Kidney (tissue), 13 donors: ENCODE measurements at regions not wholly inside any gene's neighbourhood (a gene's known extent, or its start where the extent isn't known, plus 50 kb on each side); places are given as distances from the start of the nearest gene placed in this dataset.

Source experiments
- DNase-seq, 5 donors: peaks; one replicate each; pipeline ENCODE4 v3.0.0-alpha.2; 2013 to 2020
- FAIRE-seq: peaks from 2 replicates; lab custom pipeline; 2012; peaks lifted over from hg19 to GRCh38; lab: Jason Lieb, UNC
- H3K27ac ChIP-seq, 2 donors: one replicate each; pipeline ENCODE4 v1.7.0; 2013; ENCODE audit warnings: low read depth in 2 of 2, low read length in 2 of 2, inconsistent platforms in 1 of 2
- H3K27me3 ChIP-seq: one replicate; pipeline ENCODE4 v1.7.1; 2013; ENCODE audit warnings: low read length, inconsistent platforms; ENCODE audit not compliant: control insufficient read depth, insufficient read depth
- H3K36me3 ChIP-seq, 3 donors: one replicate each; pipeline versions ENCODE4 v1.7.0 to v1.7.1; 2013; ENCODE audit warnings: low read length in 3 of 3, control low read depth in 1 of 3, inconsistent platforms in 1 of 3; ENCODE audit not compliant: insufficient read depth in 3 of 3, control insufficient read depth in 2 of 3
- H3K4me1 ChIP-seq, 3 donors: one replicate each; pipeline versions ENCODE4 v1.7.0 to v1.7.1; 2013; ENCODE audit warnings: low read length in 3 of 3, inconsistent platforms in 1 of 3, low read depth in 1 of 3; ENCODE audit not compliant: control insufficient read depth in 2 of 3, insufficient read depth in 2 of 3
- H3K4me3 ChIP-seq, 3 donors: one replicate each; pipeline versions ENCODE4 v1.7.0 to v1.8.1; 2013; ENCODE audit warnings: low read length in 3 of 3, control low read depth in 1 of 3, inconsistent platforms in 1 of 3
- H3K9ac ChIP-seq, 3 donors: one replicate each; pipeline versions ENCODE4 v1.7.0 to v1.7.1; 2013; ENCODE audit warnings: low read length in 3 of 3, control low read depth in 1 of 3, inconsistent platforms in 1 of 3
- H3K9me3 ChIP-seq, 3 donors: one replicate each; pipeline versions ENCODE4 v1.7.0 to v1.7.1; 2013; ENCODE audit warnings: low read length in 3 of 3, control low read depth in 1 of 3, inconsistent platforms in 1 of 3; ENCODE audit not compliant: control insufficient read depth in 2 of 3, insufficient read depth in 1 of 3
- intact Hi-C: fragments of 100-400 bp; cut with DNase I; formaldehyde crosslinking; loops from one replicate; pipeline ENCODE4 v1.11.1; 2022
- TF ChIP-seq, protein P1 (sequence below): IDR thresholded peaks from 3 replicates; pipeline ENCODE4 v1.5.1; 2012; ENCODE audit warnings: mild to moderate bottlenecking, moderate library complexity, borderline replicate concordance; ENCODE audit not compliant: insufficient read depth; ENCODE audit errors: extremely low read depth
- donor health status: control.
- donor health status: control.
- donor health status: control.
- donor health status: control.
- donor health status: control.
- donor health status: DM: yes; HTN: yes; CAD: no.
- donor health status: Normal renal cell carcinoma (clear cell type).

DNA sequence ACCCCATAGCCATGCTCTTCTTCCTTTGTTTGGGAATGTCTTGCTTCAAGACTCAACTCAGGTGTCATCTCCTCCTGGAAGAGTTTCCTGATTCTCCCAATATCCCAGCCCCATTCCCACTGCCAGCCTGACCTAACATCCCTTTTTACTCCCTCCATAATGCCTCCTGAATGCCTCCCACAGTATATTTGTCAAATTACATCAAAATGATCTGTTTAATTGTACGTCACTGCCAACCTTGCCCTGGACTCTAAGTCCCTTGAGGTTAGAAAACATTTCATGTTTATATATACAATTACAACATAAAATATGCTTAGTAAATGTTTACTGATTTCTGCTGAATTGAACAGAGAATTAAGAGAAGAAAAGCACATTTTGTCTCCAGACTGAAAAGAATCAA lies 301.6 kb upstream of the PDE4D start:
- no peak for FAIRE-seq
- no peak for DNase-seq
- TF ChIP-seq, protein P1, sequence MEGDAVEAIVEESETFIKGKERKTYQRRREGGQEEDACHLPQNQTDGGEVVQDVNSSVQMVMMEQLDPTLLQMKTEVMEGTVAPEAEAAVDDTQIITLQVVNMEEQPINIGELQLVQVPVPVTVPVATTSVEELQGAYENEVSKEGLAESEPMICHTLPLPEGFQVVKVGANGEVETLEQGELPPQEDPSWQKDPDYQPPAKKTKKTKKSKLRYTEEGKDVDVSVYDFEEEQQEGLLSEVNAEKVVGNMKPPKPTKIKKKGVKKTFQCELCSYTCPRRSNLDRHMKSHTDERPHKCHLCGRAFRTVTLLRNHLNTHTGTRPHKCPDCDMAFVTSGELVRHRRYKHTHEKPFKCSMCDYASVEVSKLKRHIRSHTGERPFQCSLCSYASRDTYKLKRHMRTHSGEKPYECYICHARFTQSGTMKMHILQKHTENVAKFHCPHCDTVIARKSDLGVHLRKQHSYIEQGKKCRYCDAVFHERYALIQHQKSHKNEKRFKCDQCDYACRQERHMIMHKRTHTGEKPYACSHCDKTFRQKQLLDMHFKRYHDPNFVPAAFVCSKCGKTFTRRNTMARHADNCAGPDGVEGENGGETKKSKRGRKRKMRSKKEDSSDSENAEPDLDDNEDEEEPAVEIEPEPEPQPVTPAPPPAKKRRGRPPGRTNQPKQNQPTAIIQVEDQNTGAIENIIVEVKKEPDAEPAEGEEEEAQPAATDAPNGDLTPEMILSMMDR: no peak
- Histone ChIP-seq H3K4me3 (no peak overlapping the region), H3K9me3 (no peaks in the 10 kb centered on the region), H3K27ac (no peak overlapping the region), H3K9ac (no peak overlapping the region), H3K4me1 (no peaks in the 10 kb centered on the region), H3K36me3 (no peaks in the 10 kb centered on the region), H3K27me3 (no peaks in the 10 kb centered on the region)
- intact Hi-C loops: no loop called here

DNA sequence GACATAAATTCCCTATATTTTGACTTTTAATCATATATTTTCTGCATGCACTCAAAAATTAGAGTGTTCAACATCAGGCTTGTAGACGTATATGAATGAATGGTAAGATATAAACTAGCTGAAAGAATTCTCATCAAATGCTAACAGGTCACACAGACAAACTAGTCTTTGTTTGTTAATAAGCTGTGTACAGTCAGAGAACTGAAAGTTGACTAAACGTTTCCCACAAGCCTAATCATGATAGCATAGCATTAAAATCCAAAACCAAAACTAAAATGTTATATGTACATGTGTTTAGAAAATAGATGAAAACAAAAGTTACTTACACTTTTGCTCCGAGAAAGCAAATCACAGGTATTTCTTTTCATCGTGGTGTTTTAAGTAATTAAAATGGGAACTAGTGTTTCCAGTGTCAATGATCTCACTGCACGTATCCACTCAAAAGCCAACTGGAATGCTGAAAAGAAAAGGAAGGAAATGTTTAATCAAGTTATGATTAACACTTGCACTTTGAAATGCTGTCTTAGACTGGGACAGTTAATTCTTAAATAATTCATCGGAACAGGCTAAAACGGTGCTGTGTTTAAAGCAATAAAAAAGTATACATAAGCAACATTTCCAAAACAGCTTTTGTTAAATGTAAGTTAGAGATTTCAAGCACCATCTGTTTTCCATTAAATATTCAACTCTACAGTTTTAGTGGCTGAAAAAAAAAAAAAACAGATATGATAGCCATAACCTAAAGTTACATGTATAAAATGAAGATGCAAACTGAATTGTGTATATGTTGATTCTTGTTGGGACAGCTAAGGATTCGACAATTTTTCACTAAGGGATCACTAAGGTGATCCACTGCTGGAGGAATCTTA lies 291.9 kb upstream of the PDE4D start:
- TF ChIP-seq, protein P1: no peak
- DNase-seq (peak in 2 of 5 donors; percentile 27 to 35), FAIRE-seq (no peak)
- no peaks in the 10 kb centered on the region for H3K27me3 ChIP-seq
- intact Hi-C loops: no loop called here
- peak overlapping the region in 2 of 3 donors; percentile 10 to 22 for H3K4me3 ChIP-seq
- H3K9me3 ChIP-seq: no peaks in the 10 kb centered on the region
- H3K27ac ChIP-seq: no peak overlapping the region
- H3K36me3 ChIP-seq: no peaks in the 10 kb centered on the region
- peaks cover 0 to 3% (median 0%) of the 10 kb centered on the region in 3 donors for H3K4me1 ChIP-seq
- no peak overlapping the region for H3K9ac ChIP-seq

DNA sequence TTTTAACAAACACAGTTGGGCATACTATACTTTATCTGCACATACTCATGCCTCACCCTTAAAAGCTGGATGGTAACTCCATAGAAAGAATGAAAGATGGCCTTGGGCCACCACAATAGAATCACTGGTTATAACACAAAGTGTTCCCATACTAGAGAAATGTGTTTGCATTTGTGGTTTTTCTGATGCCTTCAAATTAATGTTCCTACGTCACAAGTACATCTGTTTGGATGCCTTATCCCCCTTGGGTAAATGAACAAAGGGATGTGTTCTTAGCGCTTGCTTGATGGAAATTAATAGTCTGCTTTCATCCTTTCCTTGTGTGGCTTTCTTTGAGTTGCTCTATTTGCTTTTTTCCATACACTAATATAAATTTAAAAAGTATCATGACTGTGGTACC lies 291.1 kb upstream of the PDE4D start:
- H3K36me3 ChIP-seq: no peaks in the 10 kb centered on the region
- DNase-seq (peak in 1 of 5 donors; percentile 21), FAIRE-seq (no peak)
- H3K4me3 ChIP-seq: no peak overlapping the region
- peaks cover 0 to 3% (median 0%) of the 10 kb centered on the region in 3 donors for H3K4me1 ChIP-seq
- intact Hi-C loops: no loop called here
- TF ChIP-seq, protein P1: no peak
- no peak overlapping the region for H3K27ac ChIP-seq
- H3K9ac ChIP-seq: no peak overlapping the region
- no peaks in the 10 kb centered on the region for H3K9me3 ChIP-seq
- H3K27me3 ChIP-seq: no peaks in the 10 kb centered on the region
